Adipose tissue (tissue), 3 donors: ENCODE measurements at regions not wholly inside any gene's neighbourhood (a gene's known extent, or its start where the extent isn't known, plus 50 kb on each side); places are given as distances from the start of the nearest gene placed in this dataset.

ENCODE experiments used
- H3K27ac ChIP-seq: one replicate; pipeline ENCODE4 v1.5.1; 2013; ENCODE audit warnings: low read depth, low read length
- WGBS, 3 donors: extraction: QIAGEN DNeasy Blood & Tissue Kit; methylation state at CpG; one replicate each; pipeline ENCODE4 v1.1.7; 2013; 5-methylcytosine and 5-hydroxymethylcytosine counted together
- donor health status: healthy with polysubstance abuse.
- donor health status: Bipolar disorder and iron deficiency.
- donor health status: healthy.

GRCh38 chr9:108086624-108087023 lies 597.1 kb upstream of the KLF4 start:
- 53 to 79% (median 78%) methylated on average over 4 of the region's 4 CpGs for WGBS, 3 donors
- no peak overlapping the region for H3K27ac ChIP-seq

- WGBS, 3 donors, result 78 to 98% (median 96%) methylated on average over 6 of the region's 6 CpGs
- H3K27ac ChIP-seq, result no peak overlapping the region
Observed at GRCh38 chr9:108085294-108085693, 595.7 kb upstream of the KLF4 start.

GRCh38 chr9:108083796-108084352 lies 594.3 kb upstream of the KLF4 start:
- H3K27ac ChIP-seq, result no peak overlapping the region
- 78 to 87% (median 86%) methylated on average over 3 of the region's 3 CpGs for WGBS, 3 donors

GRCh38 chr9:108083160-108083750 lies 593.7 kb upstream of the KLF4 start:
- no peak overlapping the region for H3K27ac ChIP-seq
- 70 to 91% (median 87%) methylated on average over 6 of the region's 6 CpGs for WGBS, 3 donors

- no peak overlapping the region for H3K27ac ChIP-seq
Observed at GRCh38 chr9:108081112-108081511, 591.5 kb upstream of the KLF4 start.

GRCh38 chr9:108080285-108080684 lies 590.7 kb upstream of the KLF4 start:
- 84 to 89% (median 86%) methylated on average over 3 of the region's 3 CpGs for WGBS, 3 donors
- H3K27ac ChIP-seq, result no peak overlapping the region

- 75 to 92% (median 87%) methylated on average over 2 of the region's 2 CpGs for WGBS, 3 donors
- H3K27ac ChIP-seq, result no peak overlapping the region
Observed at GRCh38 chr9:108078811-108079210, 589.2 kb upstream of the KLF4 start.

- 51 to 69% (median 66%) methylated on average over 8 of the region's 8 CpGs for WGBS, 3 donors
- no peak overlapping the region for H3K27ac ChIP-seq
Observed at GRCh38 chr9:108078375-108078774, 588.8 kb upstream of the KLF4 start.

GRCh38 chr9:108077556-108077955 lies 588.0 kb upstream of the KLF4 start:
- no peak overlapping the region for H3K27ac ChIP-seq
- WGBS, 3 donors, result 69 to 90% (median 85%) methylated on average over 10 of the region's 10 CpGs

GRCh38 chr9:108074900-108075299 lies 585.3 kb upstream of the KLF4 start:
- no peak overlapping the region for H3K27ac ChIP-seq
- 71 to 93% (median 84%) methylated on average over 5 of the region's 5 CpGs for WGBS, 3 donors

- 57 to 88% (median 78%) methylated on average over 6 of the region's 6 CpGs for WGBS, 3 donors
Observed at GRCh38 chr9:108073823-108074222, 584.3 kb upstream of the KLF4 start.

GRCh38 chr9:108072740-108073139 lies 583.2 kb upstream of the KLF4 start:
- WGBS, 3 donors, result 93 to 99% (median 97%) methylated on average over 6 of the region's 6 CpGs
- H3K27ac ChIP-seq, result no peak overlapping the region

More at GRCh38 chr9:108073823-108074222, 584.3 kb upstream of the KLF4 start:
- H3K27ac ChIP-seq, result no peak overlapping the region

- 93 to 98% (median 97%) methylated on average over 5 of the region's 5 CpGs for WGBS, 3 donors
Observed at GRCh38 chr9:108070861-108071260, 581.3 kb upstream of the KLF4 start.

GRCh38 chr9:108069991-108070390 lies 580.4 kb upstream of the KLF4 start:
- WGBS, 3 donors, result 63 to 84% (median 79%) methylated on average over 1 of the region's 1 CpG

More at GRCh38 chr9:108070861-108071260, 581.3 kb upstream of the KLF4 start:
- no peak overlapping the region for H3K27ac ChIP-seq

GRCh38 chr9:108062680-108063079 lies 573.1 kb upstream of the KLF4 start:
- WGBS, 3 donors, result 84 to 95% (median 93%) methylated on average over 8 of the region's 8 CpGs
- no peak overlapping the region for H3K27ac ChIP-seq

More at GRCh38 chr9:108069991-108070390, 580.4 kb upstream of the KLF4 start:
- no peak overlapping the region for H3K27ac ChIP-seq

GRCh38 chr9:108060175-108060574 lies 570.6 kb upstream of the KLF4 start:
- no peak overlapping the region for H3K27ac ChIP-seq
- WGBS, 3 donors, result 77 to 91% (median 89%) methylated on average over 5 of the region's 5 CpGs

GRCh38 chr9:108058135-108058814 lies 568.7 kb upstream of the KLF4 start:
- 39 to 92% (median 85%) methylated on average over 6 of the region's 6 CpGs for WGBS, 3 donors
- no peak overlapping the region for H3K27ac ChIP-seq

GRCh38 chr9:108057421-108058134 lies 568.0 kb upstream of the KLF4 start:
- H3K27ac ChIP-seq, result no peak overlapping the region
- WGBS, 3 donors, result 62 to 65% (median 63%) methylated on average over 7 of the region's 7 CpGs

- H3K27ac ChIP-seq, result no peak overlapping the region
- whole genome bisulfite sequencing, 3 donors, result 51 to 62% (median 61%) methylated on average over 1 of the region's 1 CpG
Observed at GRCh38 chr9:108056805-108057386, 567.3 kb upstream of the KLF4 start.
